ENCODE measurements at regions not wholly inside any gene's neighbourhood (a gene's known extent, or its start where the extent isn't known, plus 50 kb on each side); places are given as distances from the start of the nearest gene placed in this dataset.

DNA sequence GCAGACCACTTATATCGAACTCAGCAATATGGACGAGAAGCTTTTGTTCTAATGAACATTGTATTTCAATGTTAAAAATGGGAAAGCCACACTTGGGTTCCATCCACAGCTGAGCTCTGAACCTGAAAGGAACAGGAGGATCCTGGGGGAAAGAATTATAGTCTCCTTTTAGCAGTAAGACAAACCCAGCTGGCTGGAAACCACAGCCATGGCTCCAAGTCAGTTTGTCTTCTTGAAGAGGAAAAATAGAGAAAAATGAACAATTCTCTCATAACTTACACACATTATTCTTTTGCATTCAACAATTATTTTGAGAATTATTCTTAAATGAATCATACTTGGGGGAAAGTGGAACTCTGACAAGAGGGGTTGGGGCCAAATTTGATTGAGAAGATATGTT lies 149.2 kb upstream of the VEPH1 start:
- H3K36me3 ChIP-seq, result no peaks in the 10 kb centered on the region
- no peaks in the 10 kb centered on the region for H3K9me3 ChIP-seq
- H3K27me3 ChIP-seq, result no peaks in the 10 kb centered on the region; the same call in 1 of the 2 replicates
- H3K4me3 ChIP-seq, result no peak overlapping the region
- no peak for DNase-seq

DNA sequence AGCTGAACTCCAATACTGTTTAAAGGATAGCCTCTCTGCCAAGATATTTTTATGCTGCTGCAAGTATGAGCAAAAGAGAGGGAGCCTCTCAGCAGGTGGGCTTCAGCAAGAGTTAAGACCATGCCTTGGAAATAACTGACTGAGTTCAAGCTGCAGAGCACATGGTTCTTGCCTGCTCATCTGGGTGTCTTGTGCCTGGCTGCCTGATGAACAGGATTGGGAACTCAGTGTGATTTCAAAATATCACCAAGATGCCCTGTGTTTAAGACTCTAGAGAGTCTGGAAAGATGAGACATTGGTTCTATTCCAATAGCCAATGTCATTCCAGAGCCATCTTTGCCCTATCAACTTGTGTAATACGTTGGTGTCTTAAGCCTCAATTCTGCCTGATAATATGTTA lies 147.5 kb upstream of the VEPH1 start:
- Histone ChIP-seq H3K36me3 (no peaks in the 10 kb centered on the region), H3K9me3 (no peaks in the 10 kb centered on the region), H3K27me3 (no peaks in the 10 kb centered on the region; the same call in 1 of the 2 replicates), H3K4me3 (no peak overlapping the region)
- DNase-seq, result no peak

DNA sequence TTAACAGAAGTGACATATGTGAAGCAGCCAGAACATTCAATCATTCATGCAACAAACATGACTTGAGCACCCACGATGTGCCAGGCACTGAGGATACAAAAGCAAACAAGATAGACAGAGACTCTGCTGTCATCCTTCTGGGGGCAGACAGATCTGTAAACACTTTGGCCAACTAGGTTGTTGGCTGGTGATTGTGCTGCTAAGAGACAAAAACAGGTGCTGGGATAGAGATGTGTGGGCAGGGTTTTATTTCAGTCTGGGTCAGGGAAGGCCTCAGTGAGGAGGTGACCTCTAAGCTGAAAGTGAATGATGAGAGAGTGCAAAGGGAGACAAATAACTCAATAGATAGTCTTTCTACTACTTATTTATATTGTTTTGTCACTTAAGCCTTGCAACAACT lies 147.0 kb upstream of the VEPH1 start:
- no peaks in the 10 kb centered on the region for H3K36me3 ChIP-seq
- no peak overlapping the region for H3K4me3 ChIP-seq
- no peak for DNase-seq
- H3K27me3 ChIP-seq, result no peaks in the 10 kb centered on the region; the same call in 1 of the 2 replicates
- H3K9me3 ChIP-seq, result no peaks in the 10 kb centered on the region

GRCh38 chr3:157649511-157649910 lies 146.3 kb upstream of the VEPH1 start:
- DNase-seq, result no peak
- no peak overlapping the region for H3K4me3 ChIP-seq
- H3K9me3 ChIP-seq, result no peaks in the 10 kb centered on the region
- H3K27me3 ChIP-seq, result no peaks in the 10 kb centered on the region; the same call in 1 of the 2 replicates
- no peaks in the 10 kb centered on the region for H3K36me3 ChIP-seq

DNA sequence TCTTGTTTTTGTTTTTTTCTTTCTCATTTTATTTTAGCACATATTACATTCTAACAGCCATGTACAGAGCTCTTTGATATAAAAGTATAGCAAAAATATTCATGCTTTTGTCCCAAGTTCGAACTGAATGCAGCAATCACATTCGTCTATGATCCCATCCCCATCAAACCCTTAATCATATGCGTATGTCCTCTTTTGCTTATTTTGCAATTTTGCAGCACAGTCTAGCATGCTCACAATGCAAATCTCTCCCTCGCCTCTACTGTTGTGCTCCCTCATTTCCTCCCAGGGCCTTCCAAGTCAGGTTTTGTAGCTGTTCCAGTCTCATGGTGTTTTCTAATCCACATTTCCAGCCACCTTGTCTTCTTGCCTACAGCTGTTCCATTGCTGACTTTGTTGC lies 144.6 kb upstream of the VEPH1 start:
- Histone ChIP-seq H3K27me3 (peaks cover 3% of the 10 kb centered on the region; the same call in 1 of the 2 replicates), H3K4me3 (no peak overlapping the region), H3K9me3 (no peaks in the 10 kb centered on the region), H3K36me3 (no peaks in the 10 kb centered on the region)
- DNase-seq, result no peak

- Histone ChIP-seq H3K27me3 (peaks cover 3% of the 10 kb centered on the region), H3K9me3 (peaks cover 6% of the 10 kb centered on the region), H3K4me3 (no peak overlapping the region), H3K36me3 (no peaks in the 10 kb centered on the region)
- no peak for DNase-seq
Measured at GRCh38 chr3:157639756-157640426, 136.7 kb upstream of the VEPH1 start.

- peaks cover 4% of the 10 kb centered on the region for H3K27me3 ChIP-seq
- no peak overlapping the region for H3K4me3 ChIP-seq
- H3K36me3 ChIP-seq, result no peaks in the 10 kb centered on the region
- no peak for DNase-seq
- H3K9me3 ChIP-seq, result peaks cover 6% of the 10 kb centered on the region
Measured at GRCh38 chr3:157637866-157638265, 134.7 kb upstream of the VEPH1 start.

GRCh38 chr3:157633241-157633640 lies 130.0 kb upstream of the VEPH1 start:
- Histone ChIP-seq H3K36me3 (no peaks in the 10 kb centered on the region), H3K27me3 (peaks cover 4% of the 10 kb centered on the region), H3K9me3 (peaks cover 6% of the 10 kb centered on the region), H3K4me3 (no peak overlapping the region)
- DNase-seq, result no peak

GRCh38 chr3:157632075-157632474 lies 128.9 kb upstream of the VEPH1 start:
- Histone ChIP-seq H3K4me3 (no peak overlapping the region), H3K9me3 (peaks cover under 1% of the 10 kb centered on the region), H3K36me3 (no peaks in the 10 kb centered on the region), H3K27me3 (peaks cover 4% of the 10 kb centered on the region)
- no peak for DNase-seq

- Histone ChIP-seq H3K36me3 (no peaks in the 10 kb centered on the region), H3K9me3 (no peaks in the 10 kb centered on the region), H3K4me3 (no peak overlapping the region), H3K27me3 (peaks cover 4% of the 10 kb centered on the region)
- no peak for DNase-seq
Measured at GRCh38 chr3:157631478-157631877, 128.3 kb upstream of the VEPH1 start.

DNA sequence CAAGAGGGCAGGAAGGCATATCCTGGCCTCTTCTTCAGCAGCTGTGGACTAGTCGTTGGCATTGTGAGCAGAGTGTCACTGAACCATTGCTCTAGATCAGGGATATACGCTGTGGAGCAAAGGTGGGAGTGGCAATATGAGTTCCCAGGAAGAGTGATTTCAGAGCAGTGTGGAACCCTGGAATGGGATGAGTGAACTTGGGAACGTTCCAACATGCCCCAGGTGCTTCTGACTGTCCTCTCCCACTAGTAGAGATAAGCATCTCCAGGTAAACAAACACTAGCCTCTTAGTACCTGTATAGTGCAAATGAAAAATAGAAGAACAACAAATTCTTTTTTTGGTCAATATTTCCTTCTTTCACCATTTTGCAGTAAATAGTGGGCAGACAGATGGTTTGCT lies 123.6 kb upstream of the VEPH1 start:
- Histone ChIP-seq H3K36me3 (no peaks in the 10 kb centered on the region), H3K9me3 (no peaks in the 10 kb centered on the region), H3K4me3 (no peak overlapping the region), H3K27me3 (no peaks in the 10 kb centered on the region; the same call in none of the 2 replicates)
- no peak for DNase-seq

DNA sequence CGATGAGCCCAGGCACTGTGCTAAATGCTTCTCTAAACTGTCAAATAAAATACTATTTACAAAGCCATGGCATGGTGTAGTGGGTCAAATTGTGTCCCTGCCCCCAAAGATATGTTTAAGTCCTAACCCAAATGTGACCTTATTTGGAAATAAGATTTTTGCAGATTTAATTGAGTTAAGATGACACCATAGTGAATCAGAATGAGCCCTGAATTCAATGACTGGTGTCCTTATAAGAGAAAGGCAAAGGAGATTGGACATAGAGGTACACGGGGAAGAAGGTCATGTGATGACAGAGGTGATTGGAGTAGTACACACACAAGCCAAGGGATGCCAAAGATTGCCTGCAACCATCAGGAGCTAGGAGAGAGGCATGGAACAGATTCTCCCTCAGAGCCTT lies 121.6 kb upstream of the VEPH1 start:
- no peaks in the 10 kb centered on the region; the same call in none of the 2 replicates for H3K27me3 ChIP-seq
- H3K4me3 ChIP-seq, result no peak overlapping the region
- H3K9me3 ChIP-seq, result no peaks in the 10 kb centered on the region
- H3K36me3 ChIP-seq, result no peaks in the 10 kb centered on the region
- no peak for DNase-seq

- Histone ChIP-seq H3K27me3 (no peaks in the 10 kb centered on the region; the same call in 1 of the 2 replicates), H3K9me3 (no peaks in the 10 kb centered on the region), H3K36me3 (no peaks in the 10 kb centered on the region), H3K4me3 (no peak overlapping the region)
- no peak for DNase-seq
Measured at GRCh38 chr3:157618886-157619285, 115.7 kb upstream of the VEPH1 start.

DNA sequence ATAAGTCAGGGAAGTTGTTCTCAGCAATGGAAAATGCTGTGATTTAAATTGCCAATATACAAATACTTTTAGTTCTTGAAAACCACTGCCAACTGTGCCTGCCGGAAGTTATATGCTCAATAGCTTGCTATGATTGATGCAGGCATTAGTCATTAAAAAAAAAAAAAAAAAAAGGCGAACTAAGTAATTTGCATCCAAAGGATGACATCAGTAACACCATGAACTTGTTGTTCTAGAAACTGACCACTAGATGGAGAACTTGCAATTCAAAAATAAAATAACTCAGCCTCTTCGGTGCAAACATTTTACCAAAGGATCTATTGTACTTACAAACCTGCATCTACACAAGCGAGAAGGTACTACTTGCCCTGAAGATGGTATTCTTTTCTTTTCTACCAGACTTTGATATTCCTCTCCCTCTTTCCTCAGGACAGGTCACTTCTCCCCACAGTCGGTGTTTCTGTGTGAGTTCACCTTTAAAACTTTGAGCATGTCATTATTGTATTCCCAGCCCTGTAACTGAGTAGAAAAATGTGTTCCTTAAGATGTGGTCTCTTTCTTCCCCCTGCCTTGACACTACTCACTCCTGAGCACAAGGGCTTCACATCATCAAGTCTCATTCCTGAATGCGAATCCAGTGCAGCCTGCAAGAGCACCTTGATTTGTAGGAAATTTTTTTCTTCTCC lies 115.0 kb upstream of the VEPH1 start:
- peak; percentile 57 for DNase-seq
- no peaks in the 10 kb centered on the region; the same call in 1 of the 2 replicates for H3K27me3 ChIP-seq
- H3K4me3 ChIP-seq, result no peak overlapping the region
- H3K9me3 ChIP-seq, result no peaks in the 10 kb centered on the region
- H3K36me3 ChIP-seq, result no peaks in the 10 kb centered on the region

GRCh38 chr3:157614896-157615295 lies 111.7 kb upstream of the VEPH1 start:
- Histone ChIP-seq H3K36me3 (no peaks in the 10 kb centered on the region), H3K9me3 (no peaks in the 10 kb centered on the region), H3K4me3 (no peak overlapping the region), H3K27me3 (no peaks in the 10 kb centered on the region)
- no peak for DNase-seq

DNA sequence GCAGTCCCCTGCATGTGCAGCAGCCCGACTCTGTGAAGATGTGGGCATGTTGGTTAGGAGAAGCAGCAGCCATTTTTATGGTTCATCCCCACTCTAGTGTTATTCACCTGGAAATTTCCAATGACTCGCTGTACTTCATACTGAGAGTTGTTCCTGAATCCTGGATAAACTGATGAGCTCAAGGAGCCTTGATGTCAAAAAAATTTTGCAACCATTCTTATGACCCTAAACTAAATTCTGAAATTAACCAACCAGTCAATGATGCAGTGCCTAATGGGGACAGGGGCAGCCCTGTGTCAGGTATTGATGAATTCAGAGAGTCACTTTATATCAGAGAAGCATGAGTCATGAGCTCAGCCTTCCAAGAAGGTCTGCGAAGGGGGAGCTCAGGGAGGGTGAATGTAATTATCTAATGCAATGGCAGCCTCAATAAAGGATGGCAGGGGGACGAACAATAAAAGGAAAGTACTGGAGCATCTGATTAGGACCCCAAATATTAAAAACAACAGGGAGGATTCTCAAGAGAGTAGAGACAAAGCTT lies 108.4 kb upstream of the VEPH1 start:
- no peak for DNase-seq
- Histone ChIP-seq H3K4me3 (no peak overlapping the region), H3K36me3 (no peaks in the 10 kb centered on the region), H3K9me3 (no peaks in the 10 kb centered on the region), H3K27me3 (no peaks in the 10 kb centered on the region)

DNA sequence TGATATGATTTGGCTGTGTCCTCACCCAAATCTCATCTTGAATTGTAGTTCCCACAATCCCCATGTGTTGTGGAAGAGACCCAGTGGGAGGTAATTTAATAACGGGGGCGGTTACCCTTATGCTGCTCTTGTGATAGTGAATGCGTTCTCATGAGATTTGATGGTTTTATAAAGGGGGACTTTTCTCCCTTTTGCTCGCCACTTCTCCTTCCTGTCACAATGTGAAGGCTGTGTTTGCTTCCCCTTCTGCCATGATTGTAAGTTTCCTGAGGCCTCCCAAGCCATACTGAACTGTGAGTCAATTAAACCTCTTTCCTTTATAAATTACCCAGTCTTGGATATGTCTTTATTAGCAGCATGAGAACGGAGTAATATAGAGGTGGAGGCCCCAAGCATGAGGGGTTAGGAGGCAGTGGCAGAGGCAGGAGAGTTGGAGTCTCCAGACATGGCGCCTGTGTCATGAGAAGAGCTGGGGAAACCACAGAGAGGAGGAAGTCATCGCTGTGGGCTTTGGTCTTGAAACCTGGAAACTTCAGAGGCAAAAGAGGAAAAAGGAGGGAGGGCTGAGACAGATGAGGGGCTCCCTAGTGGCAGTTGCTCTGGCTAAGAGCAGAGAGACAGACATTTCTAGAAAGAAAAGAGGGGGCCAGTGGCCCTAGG lies 107.8 kb upstream of the VEPH1 start:
- H3K4me3 ChIP-seq, result no peak overlapping the region
- H3K9me3 ChIP-seq, result no peaks in the 10 kb centered on the region
- H3K36me3 ChIP-seq, result no peaks in the 10 kb centered on the region
- H3K27me3 ChIP-seq, result no peaks in the 10 kb centered on the region
- no peak for DNase-seq
